ENCODE measurements at regions not wholly inside any gene's neighbourhood (a gene's known extent, or its start where the extent isn't known, plus 50 kb on each side); places are given as distances from the start of the nearest gene placed in this dataset.

GRCh38 chr15:96551196-96551595 lies 220.7 kb downstream of the NR2F2 start:
- Histone ChIP-seq H3K9me1 (ENCODE audit: control insufficient read depth, extremely low read depth, insufficient read depth, low read length) (no peaks in the 10 kb centered on the region), H3K4me2 (ENCODE audit: control insufficient read depth, extremely low read depth, insufficient read depth, low read depth, low read length) (no peak overlapping the region), H3K79me2 (ENCODE audit: control insufficient read depth, insufficient read depth, low read length) (no peaks in the 10 kb centered on the region), H3K27ac (ENCODE audit: control insufficient read depth, insufficient read depth, low read length) (no peak overlapping the region), H2AFZ (ENCODE audit: control insufficient read depth, low read length) (no peak overlapping the region), H3K9me3 (ENCODE audit: control insufficient read depth, low read depth, low read length) (no peaks in the 10 kb centered on the region), H3K4me3 (ENCODE audit: control insufficient read depth in 2 of 3, extremely low read depth in 1 of 3, insufficient read depth in 2 of 3, low read depth in 1 of 3, low read length in 3 of 3) (no peak overlapping the region), H3K4me1 (ENCODE audit: control insufficient read depth, extremely low read depth, insufficient read depth, low read length) (no peaks in the 10 kb centered on the region), H3K9ac (ENCODE audit: control insufficient read depth, extremely low read depth, insufficient read depth, low read length) (no peak overlapping the region), H4K20me1 (ENCODE audit: control insufficient read depth, extremely low read depth, insufficient read depth, low read length) (no peaks in the 10 kb centered on the region), H3K36me3 (ENCODE audit: control insufficient read depth in 2 of 2, extremely low read depth in 1 of 2, insufficient read depth in 2 of 2, low read length in 2 of 2) (no peaks in the 10 kb centered on the region), H3K27me3 (ENCODE audit: control insufficient read depth, extremely low read depth, insufficient read depth, low read length) (no peaks in the 10 kb centered on the region)
- FAIRE-seq (no peak), DNase-seq (ENCODE audit: low read depth, low spot score) (no peak)
- TF ChIP-seq EZH2 (IDR thresholded peaks at IDR 0.05; ENCODE audit: low read length) (no peak), CTCF (optimal IDR thresholded peaks at IDR 0.05 in 1 of 3, IDR thresholded peaks at IDR 0.05 in 1 of 3, conservative IDR thresholded peaks at IDR 0.05 in 1 of 3; ENCODE audit: extremely low read depth in 1 of 3, insufficient read depth in 2 of 3, low read length in 3 of 3) (no peak)
- dilution Hi-C loops (cut with MboI; ENCODE audit: extremely low pct_ligation_motif_present, low sequenced_read_pairs), result no loop called here

- FAIRE-seq, result no peak
- H4K20me1 ChIP-seq (ENCODE audit: control insufficient read depth, extremely low read depth, insufficient read depth, low read length), result no peaks in the 10 kb centered on the region
- dilution Hi-C loops (cut with MboI; ENCODE audit: extremely low pct_ligation_motif_present, low sequenced_read_pairs), result no loop called here
Observed at GRCh38 chr15:96551722-96552121, 221.2 kb downstream of the NR2F2 start.

More at GRCh38 chr15:96551722-96552121, 221.2 kb downstream of the NR2F2 start:
- H3K4me2 ChIP-seq (ENCODE audit: control insufficient read depth, extremely low read depth, insufficient read depth, low read depth, low read length), result no peak overlapping the region
- no peaks in the 10 kb centered on the region for H3K9me1 ChIP-seq (ENCODE audit: control insufficient read depth, extremely low read depth, insufficient read depth, low read length)
- no peaks in the 10 kb centered on the region for H3K79me2 ChIP-seq (ENCODE audit: control insufficient read depth, insufficient read depth, low read length)
- no peaks in the 10 kb centered on the region for H3K27me3 ChIP-seq (ENCODE audit: control insufficient read depth, extremely low read depth, insufficient read depth, low read length)
- H3K4me1 ChIP-seq (ENCODE audit: control insufficient read depth, extremely low read depth, insufficient read depth, low read length), result no peaks in the 10 kb centered on the region
- no peak for DNase-seq (ENCODE audit: low read depth, low spot score)
- no peaks in the 10 kb centered on the region for H3K9me3 ChIP-seq (ENCODE audit: control insufficient read depth, low read depth, low read length)
- no peak overlapping the region for H3K27ac ChIP-seq (ENCODE audit: control insufficient read depth, insufficient read depth, low read length)
- H2AFZ ChIP-seq (ENCODE audit: control insufficient read depth, low read length), result no peak overlapping the region
- no peaks in the 10 kb centered on the region for H3K36me3 ChIP-seq (ENCODE audit: control insufficient read depth in 2 of 2, extremely low read depth in 1 of 2, insufficient read depth in 2 of 2, low read length in 2 of 2)
- TF ChIP-seq CTCF (optimal IDR thresholded peaks at IDR 0.05 in 1 of 3, IDR thresholded peaks at IDR 0.05 in 1 of 3, conservative IDR thresholded peaks at IDR 0.05 in 1 of 3; ENCODE audit: extremely low read depth in 1 of 3, insufficient read depth in 2 of 3, low read length in 3 of 3), result no peak
- no peak for TF ChIP-seq EZH2 (IDR thresholded peaks at IDR 0.05; ENCODE audit: low read length)
- no peak overlapping the region for H3K4me3 ChIP-seq (ENCODE audit: control insufficient read depth in 2 of 3, extremely low read depth in 1 of 3, insufficient read depth in 2 of 3, low read depth in 1 of 3, low read length in 3 of 3)
- no peak overlapping the region for H3K9ac ChIP-seq (ENCODE audit: control insufficient read depth, extremely low read depth, insufficient read depth, low read length)
